ENCODE measurements at regions not wholly inside any gene's neighbourhood (a gene's known extent, or its start where the extent isn't known, plus 50 kb on each side); places are given as distances from the start of the nearest gene placed in this dataset.

- no peak for DNase-seq
- intact Hi-C loops (cut with micrococcal nuclease; ENCODE audit: unreplicated experiment), result no loop called here
- Histone ChIP-seq H3K36me3 (ENCODE audit: control insufficient read depth, insufficient read depth, low read length) (no peaks in the 10 kb centered on the region), H3K9me3 (no peaks in the 10 kb centered on the region), H3K4me3 (ENCODE audit: low read depth, low read length) (no peak overlapping the region), H3K4me1 (no peaks in the 10 kb centered on the region), H3K27me3 (replicated peaks; ENCODE audit: control insufficient read depth, insufficient read depth, low read length) (no peaks in the 10 kb centered on the region)
- ChIA-PET POLR2A (no interaction called here), CTCF (no interaction called here)
- BruUV-seq (replicated peaks), result no TSS peak
- Mint-ChIP-seq H3K4me3 (ENCODE audit: unreplicated experiment) (no peak overlapping the region), H3K36me3 (ENCODE audit: insufficient read depth, unreplicated experiment) (no peaks in the 10 kb centered on the region), H3K9me3 (ENCODE audit: unreplicated experiment) (no peaks in the 10 kb centered on the region), H3K27me3 (ENCODE audit: insufficient read depth, unreplicated experiment) (peaks cover 4% of the 10 kb centered on the region), H3K27ac (ENCODE audit: unreplicated experiment) (no peak overlapping the region), H3K4me1 (ENCODE audit: low read depth, unreplicated experiment) (no peaks in the 10 kb centered on the region)
- TF ChIP-seq CTCF (IDR thresholded peaks at IDR 0.05; ENCODE audit: insufficient read depth in 1 of 2, low read depth in 1 of 2, low read length in 1 of 2, severe bottlenecking in 1 of 2, unreplicated experiment in 1 of 2), result no peak
These were observed 767.0 kb downstream of the OTOL1 start for GRCh38 chr3:162263596-162263995.

- TF ChIP-seq CTCF (IDR thresholded peaks at IDR 0.05; ENCODE audit: insufficient read depth in 1 of 2, low read depth in 1 of 2, low read length in 1 of 2, severe bottlenecking in 1 of 2, unreplicated experiment in 1 of 2), result no peak
- no peaks in the 10 kb centered on the region for H3K36me3 ChIP-seq (ENCODE audit: control insufficient read depth, insufficient read depth, low read length)
- Mint-ChIP-seq H3K9me3 (ENCODE audit: unreplicated experiment) (no peaks in the 10 kb centered on the region), H3K4me1 (ENCODE audit: low read depth, unreplicated experiment) (no peaks in the 10 kb centered on the region), H3K36me3 (ENCODE audit: insufficient read depth, unreplicated experiment) (no peaks in the 10 kb centered on the region), H3K4me3 (ENCODE audit: unreplicated experiment) (no peak overlapping the region), H3K27me3 (ENCODE audit: insufficient read depth, unreplicated experiment) (no peaks in the 10 kb centered on the region), H3K27ac (ENCODE audit: unreplicated experiment) (no peak overlapping the region)
- no peaks in the 10 kb centered on the region for H3K4me1 ChIP-seq
- DNase-seq, result no peak
- BruUV-seq (replicated peaks), result no TSS peak
- no peaks in the 10 kb centered on the region for H3K9me3 ChIP-seq
- no peak overlapping the region for H3K4me3 ChIP-seq (ENCODE audit: low read depth, low read length)
- no peaks in the 10 kb centered on the region for H3K27me3 ChIP-seq (replicated peaks; ENCODE audit: control insufficient read depth, insufficient read depth, low read length)
- ChIA-PET CTCF (no interaction called here), POLR2A (no interaction called here)
- intact Hi-C loops (cut with micrococcal nuclease; ENCODE audit: unreplicated experiment), result no loop called here
These were observed 773.2 kb downstream of the OTOL1 start for GRCh38 chr3:162269636-162270458.

GRCh38 chr3:162274070-162274469, 777.5 kb downstream of the OTOL1 start:
- ChIA-PET POLR2A (no interaction called here), CTCF (no interaction called here)
- no peaks in the 10 kb centered on the region for H3K9me3 ChIP-seq
- H3K27me3 Mint-ChIP-seq (ENCODE audit: insufficient read depth, unreplicated experiment), result no peaks in the 10 kb centered on the region
- H3K4me1 Mint-ChIP-seq (ENCODE audit: low read depth, unreplicated experiment), result no peaks in the 10 kb centered on the region
- no peak overlapping the region for H3K27ac Mint-ChIP-seq (ENCODE audit: unreplicated experiment)
- H3K4me3 ChIP-seq (ENCODE audit: low read depth, low read length), result no peak overlapping the region
- intact Hi-C loops (cut with micrococcal nuclease; ENCODE audit: unreplicated experiment), result no loop called here
- no peaks in the 10 kb centered on the region for H3K27me3 ChIP-seq (replicated peaks; ENCODE audit: control insufficient read depth, insufficient read depth, low read length)
- no peaks in the 10 kb centered on the region for H3K36me3 ChIP-seq (ENCODE audit: control insufficient read depth, insufficient read depth, low read length)
- no peaks in the 10 kb centered on the region for H3K4me1 ChIP-seq
- no peaks in the 10 kb centered on the region for H3K9me3 Mint-ChIP-seq (ENCODE audit: unreplicated experiment)
- no peak for DNase-seq
- no peaks in the 10 kb centered on the region for H3K36me3 Mint-ChIP-seq (ENCODE audit: insufficient read depth, unreplicated experiment)
- no peak for TF ChIP-seq CTCF (IDR thresholded peaks at IDR 0.05; ENCODE audit: insufficient read depth in 1 of 2, low read depth in 1 of 2, low read length in 1 of 2, severe bottlenecking in 1 of 2, unreplicated experiment in 1 of 2)
- no peak overlapping the region for H3K4me3 Mint-ChIP-seq (ENCODE audit: unreplicated experiment)
- no TSS peak for BruUV-seq (replicated peaks)
